Activated naive CD8-positive, alpha-beta T cell treated with anti-CD3 and anti-CD28 coated beads, Interleukin-2, amount 10 ng/mL, durations not matched to agents 7 days and 5 days (primary cell): ENCODE measurements at regions not wholly inside any gene's neighbourhood (a gene's known extent, or its start where the extent isn't known, plus 50 kb on each side); places are given as distances from the start of the nearest gene placed in this dataset.
"Not testable (repeated sequence)": the region's sequence is repeated elsewhere in the genome, so short reads cannot be mapped to it uniquely, and the experiment has no call there.

Experiments used
- ATAC-seq: fragments of 150-1000 bp; cut with Tn5 transposase; one replicate; pipeline ENCODE4 v1.10.0; 2021; ENCODE audit warnings: low read depth, moderate library complexity
- POLR2A ChIA-PET: fragments of 350-600 bp; sonication (Branson Sonifier 250); formaldehyde crosslinking; loops from one replicate; lab custom pipeline; 2021; ENCODE audit warnings: antibody characterized with exemption; lab: Charles Lee
- DNase-seq: peaks from one replicate; pipeline ENCODE4 v3.0.0; 2021
- H3K27ac Mint-ChIP-seq: one replicate; pipeline ENCODE4 v1.8.0; 2022; ENCODE audit warnings: mild to moderate bottlenecking, mixed read lengths
- H3K27me3 Mint-ChIP-seq: one replicate; pipeline ENCODE4 v1.8.0; 2022; ENCODE audit warnings: mild to moderate bottlenecking, moderate library complexity, mixed read lengths
- H3K36me3 Mint-ChIP-seq: one replicate; pipeline ENCODE4 v1.8.0; 2021; ENCODE audit warnings: mild to moderate bottlenecking, mixed read lengths
- H3K4me1 Mint-ChIP-seq: one replicate; pipeline ENCODE4 v1.8.0; 2021; ENCODE audit warnings: mixed read lengths
- H3K4me3 Mint-ChIP-seq: one replicate; pipeline ENCODE4 v1.8.0; 2022; ENCODE audit warnings: mild to moderate bottlenecking, moderate library complexity, mixed read lengths
- H3K9me3 Mint-ChIP-seq: one replicate; pipeline ENCODE4 v1.8.0; 2021; ENCODE audit warnings: mixed read lengths

GRCh38 chr20:53891306-53891894 lies 179.0 kb downstream of the BCAS1 start:
- H3K4me3 Mint-ChIP-seq = no peak overlapping the region
- H3K4me1 Mint-ChIP-seq = peaks cover 49% of the 10 kb centered on the region
- no peaks in the 10 kb centered on the region for H3K27me3 Mint-ChIP-seq
- ATAC-seq (no peak), DNase-seq (no peak)
- H3K27ac Mint-ChIP-seq = peak overlapping the region; percentile 46
- POLR2A ChIA-PET = interaction anchor here (0.6 to 2.0 kb wide), 4 partner anchors 9 to 24 kb away, joined by 3 to 9 read pairs (median 4); no protein-coding TSS in a partner anchor
- H3K9me3 Mint-ChIP-seq = no peaks in the 10 kb centered on the region
- peaks cover 6% of the 10 kb centered on the region for H3K36me3 Mint-ChIP-seq

- Mint-ChIP-seq H3K27me3 (no peaks in the 10 kb centered on the region), H3K27ac (no peak overlapping the region), H3K4me3 (no peak overlapping the region), H3K4me1 (peaks cover 53% of the 10 kb centered on the region), H3K9me3 (no peaks in the 10 kb centered on the region), H3K36me3 (peaks cover 6% of the 10 kb centered on the region)
- no peak for DNase-seq
- ATAC-seq = no peak
- POLR2A ChIA-PET = interaction anchor here (0.6 to 1.0 kb wide), 3 partner anchors 10 to 25 kb away, joined by 3 to 4 read pairs (median 3); no protein-coding TSS in a partner anchor
These were observed 179.7 kb downstream of the BCAS1 start for GRCh38 chr20:53890443-53891305.

- no peak for ATAC-seq
- Mint-ChIP-seq H3K36me3 (peaks cover 6% of the 10 kb centered on the region), H3K27ac (no peak overlapping the region), H3K27me3 (no peaks in the 10 kb centered on the region), H3K4me1 (peaks cover 50% of the 10 kb centered on the region), H3K4me3 (no peak overlapping the region), H3K9me3 (no peaks in the 10 kb centered on the region)
- POLR2A ChIA-PET = interaction anchor here (1.0 kb wide), 1 partner anchor 9 kb away, joined by 3 read pairs; no protein-coding TSS in a partner anchor
- no peak for DNase-seq
These were observed 180.8 kb downstream of the BCAS1 start for GRCh38 chr20:53889411-53890148.

- ATAC-seq (no peak), DNase-seq (no peak)
- Mint-ChIP-seq H3K36me3 (peaks cover 6% of the 10 kb centered on the region), H3K4me3 (no peak overlapping the region), H3K4me1 (peaks cover 51% of the 10 kb centered on the region), H3K27ac (no peak overlapping the region), H3K27me3 (no peaks in the 10 kb centered on the region), H3K9me3 (no peaks in the 10 kb centered on the region)
- POLR2A ChIA-PET = no interaction called here
These were observed 181.4 kb downstream of the BCAS1 start for GRCh38 chr20:53888951-53889350.

- Mint-ChIP-seq H3K27me3 (no peaks in the 10 kb centered on the region), H3K4me1 (peaks cover 49% of the 10 kb centered on the region), H3K9me3 (no peaks in the 10 kb centered on the region), H3K36me3 (peaks cover 6% of the 10 kb centered on the region), H3K27ac (peak overlapping the region; percentile 68), H3K4me3 (peak overlapping the region; percentile 43)
- no peak for DNase-seq
- POLR2A ChIA-PET = no interaction called here
- no peak for ATAC-seq
These were observed 181.9 kb downstream of the BCAS1 start for GRCh38 chr20:53888510-53888909.

GRCh38 chr20:53887973-53888372 lies 182.4 kb downstream of the BCAS1 start:
- Mint-ChIP-seq H3K4me1 (peaks cover 49% of the 10 kb centered on the region), H3K36me3 (peaks cover 6% of the 10 kb centered on the region), H3K27me3 (no peaks in the 10 kb centered on the region), H3K9me3 (no peaks in the 10 kb centered on the region), H3K4me3 (no peak overlapping the region), H3K27ac (no peak overlapping the region)
- DNase-seq = no peak
- ATAC-seq = no peak
- POLR2A ChIA-PET = no interaction called here

GRCh38 chr20:53884859-53885541 lies 185.4 kb downstream of the BCAS1 start:
- ATAC-seq (peak; percentile 91), DNase-seq (peak; percentile 55)
- peak overlapping the region; percentile 87 for H3K4me3 Mint-ChIP-seq
- H3K9me3 Mint-ChIP-seq = peaks cover 4% of the 10 kb centered on the region
- no peaks in the 10 kb centered on the region for H3K27me3 Mint-ChIP-seq
- H3K36me3 Mint-ChIP-seq = peaks cover 9% of the 10 kb centered on the region
- peak overlapping the region; percentile 96 for H3K27ac Mint-ChIP-seq
- peaks cover 54% of the 10 kb centered on the region for H3K4me1 Mint-ChIP-seq
- POLR2A ChIA-PET = interaction anchor here (0.6 to 2.1 kb wide), 20 partner anchors 9 to 276 kb away, joined by 3 to 30 read pairs (median 4); no protein-coding TSS in a partner anchor

- H3K36me3 Mint-ChIP-seq = peaks cover 9% of the 10 kb centered on the region
- no peak for ATAC-seq
- H3K27me3 Mint-ChIP-seq = no peaks in the 10 kb centered on the region
- peaks cover 60% of the 10 kb centered on the region for H3K4me1 Mint-ChIP-seq
- peaks cover 4% of the 10 kb centered on the region for H3K9me3 Mint-ChIP-seq
- peak overlapping the region; percentile 87 for H3K4me3 Mint-ChIP-seq
- DNase-seq = no peak
- H3K27ac Mint-ChIP-seq = peak overlapping the region; percentile 96
- POLR2A ChIA-PET = interaction anchor here (0.6 to 2.1 kb wide), 6 partner anchors 10 to 164 kb away, joined by 3 to 30 read pairs (median 4); no protein-coding TSS in a partner anchor
These were observed 187.1 kb downstream of the BCAS1 start for GRCh38 chr20:53883098-53883911.

GRCh38 chr20:53882438-53882986 lies 187.9 kb downstream of the BCAS1 start:
- not testable (repeated sequence) for H3K9me3 Mint-ChIP-seq, H3K36me3 Mint-ChIP-seq, H3K27me3 Mint-ChIP-seq, H3K4me3 Mint-ChIP-seq, ATAC-seq, H3K27ac Mint-ChIP-seq, DNase-seq
- peaks cover 59% of the 10 kb centered on the region for H3K4me1 Mint-ChIP-seq
- POLR2A ChIA-PET = interaction anchor here (1.3 to 1.7 kb wide), 2 partner anchors 9 to 10 kb away, joined by 3 to 4 read pairs; no protein-coding TSS in a partner anchor

GRCh38 chr20:53881362-53881761 lies 189.0 kb downstream of the BCAS1 start:
- POLR2A ChIA-PET = interaction anchor here (0.7 to 1.7 kb wide), 5 partner anchors 8 to 287 kb away, joined by 3 to 6 read pairs (median 4); partner anchors contain the start of gene ZNF217
- H3K4me3 Mint-ChIP-seq = no peak overlapping the region
- H3K9me3 Mint-ChIP-seq = peaks cover 4% of the 10 kb centered on the region
- peaks cover 8% of the 10 kb centered on the region for H3K36me3 Mint-ChIP-seq
- H3K4me1 Mint-ChIP-seq = peaks cover 55% of the 10 kb centered on the region
- H3K27me3 Mint-ChIP-seq = no peaks in the 10 kb centered on the region
- H3K27ac Mint-ChIP-seq = peak overlapping the region; percentile 60
- ATAC-seq (no peak), DNase-seq (no peak)

- POLR2A ChIA-PET = interaction anchor here (1.0 to 1.4 kb wide), 5 partner anchors 10 to 53 kb away, joined by 3 to 5 read pairs (median 3); no protein-coding TSS in a partner anchor
- Mint-ChIP-seq H3K36me3 (peaks cover 8% of the 10 kb centered on the region), H3K27ac (peak overlapping the region; percentile 47)
These were observed 190.2 kb downstream of the BCAS1 start for GRCh38 chr20:53880108-53880641.

More at GRCh38 chr20:53880108-53880641, 190.2 kb downstream of the BCAS1 start:
- no peak overlapping the region for H3K4me3 Mint-ChIP-seq
- H3K9me3 Mint-ChIP-seq = peaks cover 4% of the 10 kb centered on the region
- H3K4me1 Mint-ChIP-seq = peaks cover 56% of the 10 kb centered on the region
- no peak for DNase-seq
- no peaks in the 10 kb centered on the region for H3K27me3 Mint-ChIP-seq
- no peak for ATAC-seq
